ENCODE measurements at regions not wholly inside any gene's neighbourhood (a gene's known extent, or its start where the extent isn't known, plus 50 kb on each side); places are given as distances from the start of the nearest gene placed in this dataset.

GRCh38 chr12:76206677-76207072 lies 122.2 kb upstream of the NAP1L1 start:
- intact Hi-C loops (cut with DNase I, micrococcal nuclease): no loop called here
- ATAC-seq (ENCODE audit: poor library complexity): no peak
- H3K9me3 Mint-ChIP-seq: peaks cover 3% of the 10 kb centered on the region

DNA sequence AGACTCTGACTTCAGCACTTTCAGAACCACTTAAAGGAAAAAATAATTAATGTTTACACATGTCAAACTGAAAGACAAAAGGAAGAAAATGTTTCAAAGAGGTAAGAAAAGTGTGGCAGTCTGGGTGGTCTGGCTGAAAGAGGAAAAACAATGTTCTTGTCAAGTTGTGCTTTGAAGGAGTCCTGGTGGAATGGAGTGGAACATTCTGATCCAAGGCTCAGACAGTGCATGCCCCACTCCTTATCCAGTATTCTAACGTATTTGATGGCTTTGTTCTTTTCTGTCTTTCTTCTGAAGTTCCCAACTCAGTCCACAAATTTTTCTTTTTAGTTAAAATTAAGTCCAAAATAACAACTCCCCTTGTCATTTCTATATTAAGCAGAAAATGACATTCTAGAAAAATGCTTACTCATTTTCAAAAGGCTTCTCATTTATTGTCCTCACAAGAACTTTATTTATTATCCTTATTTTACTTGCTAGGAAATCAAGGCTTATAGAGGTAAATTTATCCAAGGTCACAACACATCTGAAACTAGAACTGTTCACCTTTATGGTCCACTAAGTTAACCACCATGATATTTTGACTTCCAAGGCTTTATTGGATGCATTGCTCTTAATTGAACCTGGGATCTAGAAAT lies 121.7 kb upstream of the NAP1L1 start:
- H3K9me3 ChIP-seq (ENCODE audit: control insufficient read depth in 1 of 2, insufficient read depth in 1 of 2, low read length in 2 of 2): peaks cover 0 to 7% of the 10 kb centered on the region in 2 experiments
- no peak overlapping the region for H3K4me3 ChIP-seq (ENCODE audit: low read length)
- H3K27me3 Mint-ChIP-seq: peaks cover 41% of the 10 kb centered on the region
- intact Hi-C loops (cut with DNase I, micrococcal nuclease): no loop called here
- POLR2A ChIA-PET: no interaction called here
- CTCF ChIA-PET: no interaction called here
- H3K4me1 Mint-ChIP-seq (ENCODE audit: low read depth): no peaks in the 10 kb centered on the region
- TF ChIP-seq CTCF (IDR thresholded peaks at IDR 0.05): no peak
- no peak overlapping the region for H3K4me3 Mint-ChIP-seq
- H3K27me3 ChIP-seq (ENCODE audit: control insufficient read depth in 1 of 2, insufficient read depth in 2 of 2, low read length in 2 of 2): peaks cover 0 to 6% of the 10 kb centered on the region in 2 experiments
- ATAC-seq (ENCODE audit: poor library complexity): no peak
- H3K36me3 Mint-ChIP-seq (ENCODE audit: low read depth): no peaks in the 10 kb centered on the region
- H3K27ac Mint-ChIP-seq: no peak overlapping the region
- no peak for DNase-seq
- no peaks in the 10 kb centered on the region for H3K4me1 ChIP-seq (ENCODE audit: insufficient read depth, low read length)
- H3K36me3 ChIP-seq (ENCODE audit: insufficient read depth, low read length): no peaks in the 10 kb centered on the region
- no peak overlapping the region for H3K27ac ChIP-seq (ENCODE audit: low read depth in 1 of 2, low read length in 2 of 2)
- H3K9me3 Mint-ChIP-seq: peaks cover 4% of the 10 kb centered on the region

More at GRCh38 chr12:76206677-76207072, 122.2 kb upstream of the NAP1L1 start:
- Histone ChIP-seq H3K27me3 (ENCODE audit: control insufficient read depth in 1 of 2, insufficient read depth in 2 of 2, low read length in 2 of 2) (peaks cover 0 to 6% of the 10 kb centered on the region in 2 experiments), H3K4me3 (ENCODE audit: low read length) (no peak overlapping the region), H3K9me3 (ENCODE audit: control insufficient read depth in 1 of 2, insufficient read depth in 1 of 2, low read length in 2 of 2) (peaks cover 0 to 7% of the 10 kb centered on the region in 2 experiments), H3K36me3 (ENCODE audit: insufficient read depth, low read length) (no peaks in the 10 kb centered on the region), H3K27ac (ENCODE audit: low read depth in 1 of 2, low read length in 2 of 2) (no peak overlapping the region), H3K4me1 (ENCODE audit: insufficient read depth, low read length) (no peaks in the 10 kb centered on the region)
- ChIA-PET POLR2A (no interaction called here), CTCF (no interaction called here)
- DNase-seq: no peak
- TF ChIP-seq CTCF (IDR thresholded peaks at IDR 0.05): no peak
- Mint-ChIP-seq H3K4me1 (ENCODE audit: low read depth) (no peaks in the 10 kb centered on the region), H3K36me3 (ENCODE audit: low read depth) (no peaks in the 10 kb centered on the region), H3K4me3 (no peak overlapping the region), H3K27me3 (peaks cover 40% of the 10 kb centered on the region), H3K27ac (no peak overlapping the region)

GRCh38 chr12:76202621-76203020 lies 118.1 kb upstream of the NAP1L1 start:
- Mint-ChIP-seq H3K4me3 (no peak overlapping the region), H3K27ac (no peak overlapping the region), H3K4me1 (ENCODE audit: low read depth) (no peaks in the 10 kb centered on the region), H3K36me3 (ENCODE audit: low read depth) (no peaks in the 10 kb centered on the region), H3K9me3 (peaks cover 22% of the 10 kb centered on the region), H3K27me3 (peaks cover 38% of the 10 kb centered on the region)
- Histone ChIP-seq H3K9me3 (ENCODE audit: control insufficient read depth in 1 of 2, insufficient read depth in 1 of 2, low read length in 2 of 2) (peaks cover 0 to 31% of the 10 kb centered on the region in 2 experiments), H3K27me3 (ENCODE audit: control insufficient read depth in 1 of 2, insufficient read depth in 2 of 2, low read length in 2 of 2) (peaks cover 0 to 6% of the 10 kb centered on the region in 2 experiments), H3K27ac (ENCODE audit: low read depth in 1 of 2, low read length in 2 of 2) (no peak overlapping the region), H3K36me3 (ENCODE audit: insufficient read depth, low read length) (no peaks in the 10 kb centered on the region), H3K4me1 (ENCODE audit: insufficient read depth, low read length) (no peaks in the 10 kb centered on the region), H3K4me3 (ENCODE audit: low read length) (no peak overlapping the region)
- ChIA-PET CTCF (no interaction called here), POLR2A (no interaction called here)
- DNase-seq (no peak), ATAC-seq (ENCODE audit: poor library complexity) (no peak)
- intact Hi-C loops (cut with DNase I, micrococcal nuclease): no loop called here
- no peak for TF ChIP-seq CTCF (IDR thresholded peaks at IDR 0.05)
